GM13977 (cell line): ENCODE measurements at regions not wholly inside any gene's neighbourhood (a gene's known extent, or its start where the extent isn't known, plus 50 kb on each side); places are given as distances from the start of the nearest gene placed in this dataset.

Experiments
- DNase-seq: peaks from one replicate; pipeline ENCODE4 v3.0.0; 2012; ENCODE audit warnings: low spot score
- CTCF ChIP-seq: IDR thresholded peaks from 2 replicates; pipeline ENCODE4 v1.5.1; 2012; ENCODE audit warnings: mild to moderate bottlenecking, control low read depth; ENCODE audit not compliant: insufficient read depth; ENCODE audit errors: extremely low read depth, missing control alignments
- in situ Hi-C: fragments of 300-500 bp; cut with MboI; formaldehyde crosslinking; loops from one replicate; pipeline ENCODE4 v1.12.0; 2022; ENCODE audit warnings: low sequenced_read_pairs, low pct_unique_long_range_greater_than_20kb, mixed read lengths, inconsistent platforms; ENCODE audit not compliant: unreplicated experiment

GRCh38 chr9:96029722-96030530 lies 154.4 kb downstream of the ERCC6L2 start:
- no peak for TF ChIP-seq CTCF
- in situ Hi-C loops = no loop called here
- DNase-seq = no peak

DNA sequence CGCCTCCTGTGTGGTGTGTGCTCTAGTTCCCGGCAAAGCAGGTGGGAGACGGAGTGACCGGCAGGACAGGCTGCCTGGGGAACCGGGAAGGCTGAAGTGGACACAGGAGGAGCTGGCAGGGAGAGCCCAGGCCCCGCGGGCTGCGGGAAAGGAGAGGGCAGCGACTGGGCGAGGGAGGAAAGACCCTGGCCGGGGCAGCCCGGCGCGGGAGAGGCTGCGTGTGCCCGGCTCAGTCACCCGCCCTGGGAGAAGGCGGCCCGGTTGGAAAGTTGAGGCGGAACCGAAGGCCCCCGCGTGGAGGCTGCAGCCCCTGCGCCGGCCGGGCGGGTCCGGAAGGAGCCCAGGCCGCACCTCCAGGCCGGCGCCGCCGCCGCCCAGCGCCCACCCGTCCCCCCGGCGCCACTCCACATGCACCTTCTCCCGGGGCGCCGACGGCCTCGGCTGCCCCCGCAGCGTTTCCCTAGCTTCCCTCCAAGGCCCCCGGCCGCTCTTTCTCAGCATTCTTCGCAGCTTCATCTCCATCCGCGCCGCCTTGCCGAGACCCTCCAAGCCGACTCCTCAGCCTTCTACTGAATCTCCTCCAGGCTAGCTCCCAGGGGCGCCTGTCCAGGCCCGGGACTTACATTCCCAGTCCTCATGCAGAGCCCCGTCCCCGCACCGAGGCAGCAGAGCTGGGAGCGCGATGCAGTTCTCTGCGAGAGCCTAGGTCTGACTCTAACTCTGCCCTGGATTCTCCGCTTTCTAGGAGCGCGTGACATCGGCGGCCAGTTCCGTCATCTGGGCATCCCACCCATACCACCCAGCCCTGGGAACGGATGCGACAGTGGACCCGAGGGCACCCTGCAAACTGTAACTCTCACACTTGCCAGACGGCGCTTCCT lies 152.0 kb downstream of the ERCC6L2 start:
- in situ Hi-C loops = no loop called here
- peak; percentile 40 for DNase-seq
- no peak for TF ChIP-seq CTCF

DNA sequence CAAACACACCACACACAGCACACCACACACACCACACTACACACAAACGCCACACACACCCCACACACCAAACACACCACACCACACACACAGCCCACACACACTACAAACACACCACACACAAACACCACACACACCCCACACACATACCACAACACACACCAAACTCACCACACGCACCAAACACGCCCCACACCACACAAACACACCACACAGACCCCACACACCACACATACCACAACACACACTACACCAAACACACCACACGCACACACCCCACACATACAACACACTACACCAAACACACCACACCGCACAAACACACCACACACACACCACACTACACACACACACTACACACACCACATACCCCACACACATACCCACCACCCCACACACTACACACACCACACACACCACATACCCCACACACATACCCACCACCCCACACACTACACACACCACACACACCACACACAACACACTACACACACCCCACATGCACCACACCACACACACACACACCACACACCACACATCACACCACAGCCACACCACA lies 151.2 kb downstream of the ERCC6L2 start:
- TF ChIP-seq CTCF = no peak
- DNase-seq = no peak
- in situ Hi-C loops = no loop called here

DNA sequence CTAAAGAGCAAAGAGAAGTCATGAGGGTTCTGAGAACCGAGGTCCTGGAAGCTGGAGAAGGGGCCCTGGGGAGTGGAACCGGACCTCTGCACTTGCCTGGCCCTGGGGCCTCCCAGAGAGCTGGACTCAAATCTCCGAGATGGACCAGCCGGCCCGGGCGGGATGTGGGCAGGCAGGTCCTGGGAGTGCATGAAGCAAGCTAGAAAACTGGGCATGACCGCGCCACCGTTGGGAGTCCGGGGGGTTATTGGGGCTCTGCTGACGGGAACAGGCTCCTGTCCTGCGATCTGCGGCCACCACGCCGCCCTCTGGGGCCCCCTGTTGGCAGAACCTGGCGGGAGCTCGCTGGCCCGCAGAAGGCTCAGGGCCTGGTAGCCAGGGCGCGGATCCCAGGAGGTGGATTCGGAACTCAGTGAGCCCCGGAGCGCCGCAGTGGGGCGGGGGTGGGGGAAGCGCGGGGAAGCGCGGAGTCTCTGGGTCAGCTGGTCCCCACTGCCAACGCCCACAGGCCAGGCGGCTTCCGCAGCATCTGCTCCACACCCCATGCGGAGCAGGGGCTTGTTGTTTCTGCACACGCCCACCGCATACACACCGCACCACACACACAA lies 150.6 kb downstream of the ERCC6L2 start:
- TF ChIP-seq CTCF = peak; percentile 34
- peak; percentile 50 for DNase-seq
- in situ Hi-C loops = no loop called here

GRCh38 chr9:96023486-96023885 lies 148.0 kb downstream of the ERCC6L2 start:
- no peak for TF ChIP-seq CTCF
- in situ Hi-C loops = no loop called here
- DNase-seq = no peak

- TF ChIP-seq CTCF = no peak
- in situ Hi-C loops = no loop called here
- peak; percentile 44 for DNase-seq
These were observed 147.1 kb downstream of the ERCC6L2 start for GRCh38 chr9:96022445-96023051.
